HG03097 (cell line): ENCODE measurements at regions not wholly inside any gene's neighbourhood (a gene's known extent, or its start where the extent isn't known, plus 50 kb on each side); places are given as distances from the start of the nearest gene placed in this dataset.

Experiments used
- ATAC-seq: cut with Tn5 transposase; IDR thresholded peaks from one replicate; pipeline ENCODE4 v1.9.1; 2021; ENCODE audit not compliant: unreplicated experiment, low FRiP score

DNA sequence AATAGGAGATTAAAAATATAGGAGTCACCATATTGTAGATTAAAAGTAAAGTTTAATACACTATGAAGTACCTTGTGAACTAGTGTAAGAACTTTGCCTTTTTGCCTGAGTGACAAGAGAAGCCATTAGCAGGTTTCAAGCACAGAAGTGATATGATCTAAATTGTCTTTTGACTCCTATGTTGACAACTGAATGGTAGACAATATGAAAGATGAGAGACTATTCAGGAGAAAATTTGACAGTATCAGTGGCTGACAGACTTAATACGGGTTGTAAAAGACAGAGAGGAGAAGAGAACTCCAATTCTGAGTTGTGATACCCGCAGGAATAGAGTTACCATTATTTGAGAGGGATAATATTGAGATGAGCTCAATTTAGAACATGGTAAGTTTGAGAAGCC lies 1259.8 kb downstream of the PCDH7 start:
- ATAC-seq, result no peak

GRCh38 chr4:31983246-31983645 lies 1263.1 kb downstream of the PCDH7 start:
- ATAC-seq, result no peak

- ATAC-seq, result no peak
Measured at GRCh38 chr4:31983677-31984076, 1263.5 kb downstream of the PCDH7 start.

- no peak for ATAC-seq
Measured at GRCh38 chr4:31984872-31985271, 1264.7 kb downstream of the PCDH7 start.

DNA sequence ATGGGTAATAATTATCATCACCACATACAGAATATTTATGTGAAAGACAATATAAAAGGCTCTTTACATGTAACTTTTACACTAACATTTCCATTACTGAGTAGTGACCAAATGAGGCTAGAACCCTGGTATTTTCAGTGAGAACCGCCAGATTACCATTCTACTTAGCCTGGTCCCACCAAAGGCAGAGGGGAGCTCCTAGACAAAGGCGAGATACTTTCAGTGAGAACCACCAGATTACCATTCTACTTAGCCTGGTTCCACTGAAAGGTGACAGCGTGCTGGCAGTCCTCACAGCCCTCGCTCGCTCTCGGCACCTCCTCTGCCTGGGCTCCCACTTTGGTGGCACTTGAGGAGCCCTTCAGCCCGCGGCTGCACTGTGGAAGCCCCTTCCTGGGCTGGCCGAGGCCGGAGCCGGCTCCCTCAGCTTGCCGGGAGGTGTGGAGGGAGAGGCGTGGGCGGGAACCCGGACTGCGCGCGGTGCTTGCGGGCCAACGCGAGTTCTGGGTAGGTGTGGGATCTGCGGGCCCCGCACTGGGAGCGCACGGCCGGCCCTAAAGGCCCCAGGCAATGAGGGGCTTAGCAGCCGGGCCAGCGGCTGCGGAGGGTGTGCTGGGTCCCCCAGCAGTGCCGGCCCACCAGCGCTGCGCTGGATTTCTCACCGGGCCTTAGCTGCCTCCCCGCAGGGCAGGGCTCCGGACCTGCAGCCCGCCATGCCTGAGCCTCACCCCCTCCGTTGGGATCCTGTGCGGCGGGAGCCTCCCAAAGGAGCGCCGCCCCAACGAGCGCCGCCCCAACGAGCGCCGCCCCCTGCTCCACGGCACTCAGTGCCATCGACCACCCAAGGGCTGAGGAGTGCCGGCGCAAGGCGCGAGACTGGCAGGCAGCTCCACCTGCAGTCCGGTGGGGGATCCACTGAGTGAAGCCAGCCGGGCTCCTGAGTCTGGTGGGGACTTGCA lies 1276.1 kb downstream of the PCDH7 start:
- no peak for ATAC-seq

DNA sequence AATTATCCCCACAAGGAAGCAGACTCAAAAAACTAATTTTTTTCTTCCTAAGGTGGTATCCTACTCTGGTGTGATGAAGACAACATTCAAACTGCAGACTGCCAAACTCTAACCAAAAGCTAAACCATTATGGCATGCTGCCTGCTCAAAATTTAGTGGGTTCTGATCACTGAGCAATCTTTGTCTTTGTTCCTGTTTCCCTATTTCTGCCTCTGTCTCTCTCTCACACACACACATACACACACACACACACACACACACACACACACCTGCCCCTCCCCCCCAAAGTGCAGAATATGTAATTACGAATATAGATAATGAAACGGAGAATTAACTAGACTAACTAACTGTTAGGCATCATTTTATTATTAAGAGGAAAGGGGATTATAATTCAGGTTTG lies 1278.6 kb downstream of the PCDH7 start:
- no peak for ATAC-seq

GRCh38 chr4:31999848-32000247 lies 1279.7 kb downstream of the PCDH7 start:
- ATAC-seq, result no peak

- ATAC-seq, result no peak
Measured at GRCh38 chr4:32000846-32001488, 1280.8 kb downstream of the PCDH7 start.

- no peak for ATAC-seq
Measured at GRCh38 chr4:32002037-32002747, 1282.0 kb downstream of the PCDH7 start.

- ATAC-seq, result no peak
Measured at GRCh38 chr4:32003548-32003947, 1283.4 kb downstream of the PCDH7 start.

GRCh38 chr4:32010221-32010620 lies 1290.1 kb downstream of the PCDH7 start:
- ATAC-seq, result no peak

- no peak for ATAC-seq
Measured at GRCh38 chr4:32022071-32022470, 1301.9 kb downstream of the PCDH7 start.

- no peak for ATAC-seq
Measured at GRCh38 chr4:32025851-32026459, 1305.8 kb downstream of the PCDH7 start.

DNA sequence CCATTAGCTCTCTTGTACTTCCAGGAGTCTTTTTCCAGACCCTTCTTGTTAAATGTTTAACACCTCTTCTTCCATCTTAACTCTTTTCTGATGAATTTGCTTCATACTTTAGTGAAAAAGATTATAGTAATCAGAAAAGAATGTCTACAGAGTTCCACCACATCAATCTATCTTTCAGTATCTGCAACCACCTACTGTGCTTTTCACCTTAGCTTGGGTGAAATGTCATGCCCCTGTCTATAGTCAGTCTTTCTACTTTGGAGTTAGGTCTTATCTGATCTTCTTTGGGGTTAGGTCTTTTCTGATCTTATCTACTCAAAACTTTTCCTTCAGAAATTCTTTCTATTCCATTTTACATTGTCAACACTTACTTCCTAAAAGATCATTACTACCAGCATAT lies 1310.2 kb downstream of the PCDH7 start:
- ATAC-seq, result no peak

GRCh38 chr4:32031026-32031425 lies 1310.9 kb downstream of the PCDH7 start:
- no peak for ATAC-seq

- ATAC-seq, result no peak
Measured at GRCh38 chr4:32032136-32032672, 1312.0 kb downstream of the PCDH7 start.

- no peak for ATAC-seq
Measured at GRCh38 chr4:32037399-32037798, 1317.2 kb downstream of the PCDH7 start.

DNA sequence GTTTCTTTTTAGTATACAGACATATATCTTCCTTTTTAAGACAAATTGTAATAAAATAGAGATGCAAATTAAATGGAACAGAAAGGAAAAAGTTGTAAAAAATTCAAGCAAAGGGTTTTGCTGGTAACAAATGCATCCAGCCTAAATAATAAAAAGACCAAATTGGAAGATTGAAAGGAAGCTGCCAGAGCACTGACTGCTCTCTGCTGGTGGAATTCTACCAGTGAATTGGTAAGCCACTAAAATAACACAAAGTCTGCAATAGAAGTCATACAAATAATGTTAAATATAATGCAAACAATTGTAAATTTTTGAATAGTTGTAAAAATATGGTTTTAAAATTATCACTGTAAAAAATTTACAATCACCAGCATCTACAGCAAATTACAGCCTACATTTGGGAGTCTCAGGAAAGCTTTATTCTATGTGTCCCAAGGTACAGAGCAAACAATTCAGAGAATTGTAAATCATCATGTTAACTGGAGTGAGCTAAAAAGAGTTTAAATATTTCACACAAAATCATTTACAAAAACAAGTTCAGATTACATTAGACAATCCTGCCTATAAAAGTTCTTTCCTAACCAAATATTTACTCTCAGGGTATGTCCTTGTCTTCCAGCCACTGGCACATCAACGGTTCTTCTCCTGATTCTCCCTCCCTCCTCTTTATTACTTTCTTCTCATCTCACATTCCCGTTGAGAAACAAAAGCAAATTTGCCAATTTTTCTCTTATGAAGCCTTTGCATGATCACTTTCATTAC lies 1322.5 kb downstream of the PCDH7 start:
- ATAC-seq, result no peak

- no peak for ATAC-seq
Measured at GRCh38 chr4:32043248-32043633, 1323.1 kb downstream of the PCDH7 start.

DNA sequence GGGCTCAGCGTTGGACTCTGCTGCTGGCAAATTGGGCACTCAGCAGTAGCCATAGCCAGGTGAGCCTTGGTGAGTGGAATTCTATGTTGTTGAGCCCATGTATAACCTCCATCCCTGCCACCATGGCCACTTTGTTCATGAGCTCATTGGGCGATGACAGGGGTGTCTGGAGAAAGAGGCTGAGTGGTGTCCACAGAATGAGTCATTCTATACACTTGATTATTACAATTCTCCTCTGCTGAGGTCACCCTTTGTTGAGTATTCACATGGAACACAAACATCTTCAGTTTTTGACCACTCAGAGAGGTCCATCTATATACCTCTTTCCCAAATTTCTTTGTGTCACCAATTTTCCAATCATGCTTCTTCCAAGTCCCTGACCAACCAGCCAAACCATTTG lies 1341.7 kb downstream of the PCDH7 start:
- no peak for ATAC-seq
